BLaER1 (cell line): ENCODE measurements at regions not wholly inside any gene's neighbourhood (a gene's known extent, or its start where the extent isn't known, plus 50 kb on each side); places are given as distances from the start of the nearest gene placed in this dataset.

Experiments
- H3K27ac ChIP-seq: shearing (Covaris generic); formaldehyde crosslinking; 2 replicates; pipeline ENCODE4 v1.8.1; 2022
- H3K27me3 ChIP-seq: shearing (Covaris generic); formaldehyde crosslinking; 2 replicates; pipeline ENCODE4 v1.8.1; 2022
- H3K36me3 ChIP-seq: shearing (Covaris generic); formaldehyde crosslinking; 2 replicates; pipeline ENCODE4 v1.8.1; 2022
- H3K4me1 ChIP-seq: shearing (Covaris generic); formaldehyde crosslinking; 2 replicates; pipeline ENCODE4 v1.8.1; 2022
- H3K4me2 ChIP-seq: shearing (Covaris generic); formaldehyde crosslinking; 2 replicates; pipeline ENCODE4 v1.8.1; 2022
- H3K4me3 ChIP-seq: shearing (Covaris generic); formaldehyde crosslinking; 2 replicates; pipeline ENCODE4 v1.8.1; 2022
- H3K9ac ChIP-seq: shearing (Covaris generic); formaldehyde crosslinking; 2 replicates; pipeline ENCODE4 v1.8.1; 2022
- H3K9me3 ChIP-seq: shearing (Covaris generic); formaldehyde crosslinking; 2 replicates; pipeline ENCODE4 v1.8.1; 2022
- H4K20me1 ChIP-seq: shearing (Covaris generic); formaldehyde crosslinking; 2 replicates; pipeline ENCODE4 v1.8.1; 2022
- Cebpa-rat ChIP-seq: shearing (Covaris generic); IDR thresholded peaks from 2 replicates; pipeline ENCODE4 v1.8.1; 2022

GRCh38 chr7:145681159-145681558 is 435.4 kb upstream of the CNTNAP2 start:
- Histone ChIP-seq H3K27me3 (no peaks in the 10 kb centered on the region), H3K27ac (no peak overlapping the region), H4K20me1 (no peaks in the 10 kb centered on the region), H3K4me3 (no peak overlapping the region), H3K9me3 (no peaks in the 10 kb centered on the region), H3K36me3 (no peaks in the 10 kb centered on the region), H3K9ac (no peak overlapping the region), H3K4me1 (no peaks in the 10 kb centered on the region), H3K4me2 (no peak overlapping the region)
- TF ChIP-seq Cebpa-rat = no peak

GRCh38 chr7:145665499-145666258 is 450.9 kb upstream of the CNTNAP2 start:
- H3K9me3 ChIP-seq = peaks cover 6% of the 10 kb centered on the region; the same call in 1 of the 2 replicates
- H3K27ac ChIP-seq = no peak overlapping the region
- H3K4me2 ChIP-seq = no peak overlapping the region
- H4K20me1 ChIP-seq = no peaks in the 10 kb centered on the region
- H3K4me1 ChIP-seq = no peaks in the 10 kb centered on the region
- no peak for TF ChIP-seq Cebpa-rat
- H3K27me3 ChIP-seq = no peaks in the 10 kb centered on the region
- no peaks in the 10 kb centered on the region for H3K36me3 ChIP-seq
- H3K9ac ChIP-seq = no peak overlapping the region
- no peak overlapping the region for H3K4me3 ChIP-seq

- Histone ChIP-seq H3K4me3 (no peak overlapping the region), H4K20me1 (no peaks in the 10 kb centered on the region), H3K36me3 (no peaks in the 10 kb centered on the region), H3K4me2 (no peak overlapping the region), H3K27me3 (no peaks in the 10 kb centered on the region), H3K27ac (no peak overlapping the region), H3K9me3 (no peaks in the 10 kb centered on the region), H3K4me1 (no peaks in the 10 kb centered on the region), H3K9ac (no peak overlapping the region)
- no peak for TF ChIP-seq Cebpa-rat
These were observed 460.9 kb upstream of the CNTNAP2 start for GRCh38 chr7:145655666-145656065.

- TF ChIP-seq Cebpa-rat = no peak
- Histone ChIP-seq H3K4me3 (no peak overlapping the region), H3K9me3 (no peaks in the 10 kb centered on the region), H3K4me1 (no peaks in the 10 kb centered on the region), H3K27ac (no peak overlapping the region), H4K20me1 (no peaks in the 10 kb centered on the region), H3K9ac (no peak overlapping the region), H3K36me3 (no peaks in the 10 kb centered on the region), H3K4me2 (no peak overlapping the region), H3K27me3 (no peaks in the 10 kb centered on the region)
These were observed 471.5 kb upstream of the CNTNAP2 start for GRCh38 chr7:145645135-145645515.

GRCh38 chr7:145644426-145645134 is 472.0 kb upstream of the CNTNAP2 start:
- no peaks in the 10 kb centered on the region for H3K9me3 ChIP-seq
- H3K9ac ChIP-seq = no peak overlapping the region
- H4K20me1 ChIP-seq = no peaks in the 10 kb centered on the region
- no peak overlapping the region for H3K4me3 ChIP-seq
- no peak overlapping the region for H3K27ac ChIP-seq
- no peaks in the 10 kb centered on the region for H3K27me3 ChIP-seq
- TF ChIP-seq Cebpa-rat = no peak
- no peak overlapping the region for H3K4me2 ChIP-seq
- no peaks in the 10 kb centered on the region for H3K36me3 ChIP-seq
- H3K4me1 ChIP-seq = no peaks in the 10 kb centered on the region

GRCh38 chr7:145643981-145644380 is 472.6 kb upstream of the CNTNAP2 start:
- Histone ChIP-seq H3K9me3 (no peaks in the 10 kb centered on the region), H3K27me3 (no peaks in the 10 kb centered on the region), H3K4me2 (no peak overlapping the region), H3K4me1 (no peaks in the 10 kb centered on the region), H3K4me3 (no peak overlapping the region), H4K20me1 (no peaks in the 10 kb centered on the region), H3K27ac (no peak overlapping the region), H3K36me3 (no peaks in the 10 kb centered on the region), H3K9ac (no peak overlapping the region)
- no peak for TF ChIP-seq Cebpa-rat

- no peak for TF ChIP-seq Cebpa-rat
- Histone ChIP-seq H3K27ac (no peak overlapping the region), H3K27me3 (no peaks in the 10 kb centered on the region)
These were observed 483.1 kb upstream of the CNTNAP2 start for GRCh38 chr7:145633513-145633912.

GRCh38 chr7:145624618-145625017 is 492.0 kb upstream of the CNTNAP2 start:
- H3K9ac ChIP-seq = no peak overlapping the region
- H3K27ac ChIP-seq = no peak overlapping the region
- H3K4me1 ChIP-seq = no peaks in the 10 kb centered on the region
- no peak for TF ChIP-seq Cebpa-rat
- H3K4me3 ChIP-seq = no peak overlapping the region
- no peak overlapping the region for H3K4me2 ChIP-seq
- H4K20me1 ChIP-seq = no peaks in the 10 kb centered on the region
- H3K27me3 ChIP-seq = no peaks in the 10 kb centered on the region
- H3K36me3 ChIP-seq = no peaks in the 10 kb centered on the region
- H3K9me3 ChIP-seq = no peaks in the 10 kb centered on the region

More at GRCh38 chr7:145633513-145633912, 483.1 kb upstream of the CNTNAP2 start:
- no peak overlapping the region for H3K4me2 ChIP-seq
- H3K4me1 ChIP-seq = no peaks in the 10 kb centered on the region
- H3K4me3 ChIP-seq = no peak overlapping the region
- no peaks in the 10 kb centered on the region for H3K36me3 ChIP-seq
- H3K9ac ChIP-seq = no peak overlapping the region
- no peaks in the 10 kb centered on the region for H3K9me3 ChIP-seq
- no peaks in the 10 kb centered on the region for H4K20me1 ChIP-seq

GRCh38 chr7:145605963-145606362 is 510.6 kb upstream of the CNTNAP2 start:
- Histone ChIP-seq H3K36me3 (no peaks in the 10 kb centered on the region), H3K4me3 (no peak overlapping the region), H3K27ac (no peak overlapping the region), H3K9me3 (peaks cover 5% of the 10 kb centered on the region), H3K4me1 (no peaks in the 10 kb centered on the region), H3K9ac (no peak overlapping the region), H3K27me3 (no peaks in the 10 kb centered on the region), H4K20me1 (no peaks in the 10 kb centered on the region), H3K4me2 (no peak overlapping the region)
- TF ChIP-seq Cebpa-rat = no peak

GRCh38 chr7:145599376-145599775 is 517.2 kb upstream of the CNTNAP2 start:
- H3K9ac ChIP-seq = no peak overlapping the region
- H3K9me3 ChIP-seq = no peaks in the 10 kb centered on the region
- no peak overlapping the region for H3K4me3 ChIP-seq
- no peaks in the 10 kb centered on the region for H3K36me3 ChIP-seq
- no peak overlapping the region for H3K27ac ChIP-seq
- no peak overlapping the region for H3K4me2 ChIP-seq
- no peaks in the 10 kb centered on the region for H4K20me1 ChIP-seq
- no peaks in the 10 kb centered on the region for H3K4me1 ChIP-seq
- no peaks in the 10 kb centered on the region for H3K27me3 ChIP-seq
- TF ChIP-seq Cebpa-rat = no peak
